ENCODE measurements at regions not wholly inside any gene's neighbourhood (a gene's known extent, or its start where the extent isn't known, plus 50 kb on each side); places are given as distances from the start of the nearest gene placed in this dataset.
"Not testable (repeated sequence)": the region's sequence is repeated elsewhere in the genome, so short reads cannot be mapped to it uniquely, and the experiment has no call there.

DNA sequence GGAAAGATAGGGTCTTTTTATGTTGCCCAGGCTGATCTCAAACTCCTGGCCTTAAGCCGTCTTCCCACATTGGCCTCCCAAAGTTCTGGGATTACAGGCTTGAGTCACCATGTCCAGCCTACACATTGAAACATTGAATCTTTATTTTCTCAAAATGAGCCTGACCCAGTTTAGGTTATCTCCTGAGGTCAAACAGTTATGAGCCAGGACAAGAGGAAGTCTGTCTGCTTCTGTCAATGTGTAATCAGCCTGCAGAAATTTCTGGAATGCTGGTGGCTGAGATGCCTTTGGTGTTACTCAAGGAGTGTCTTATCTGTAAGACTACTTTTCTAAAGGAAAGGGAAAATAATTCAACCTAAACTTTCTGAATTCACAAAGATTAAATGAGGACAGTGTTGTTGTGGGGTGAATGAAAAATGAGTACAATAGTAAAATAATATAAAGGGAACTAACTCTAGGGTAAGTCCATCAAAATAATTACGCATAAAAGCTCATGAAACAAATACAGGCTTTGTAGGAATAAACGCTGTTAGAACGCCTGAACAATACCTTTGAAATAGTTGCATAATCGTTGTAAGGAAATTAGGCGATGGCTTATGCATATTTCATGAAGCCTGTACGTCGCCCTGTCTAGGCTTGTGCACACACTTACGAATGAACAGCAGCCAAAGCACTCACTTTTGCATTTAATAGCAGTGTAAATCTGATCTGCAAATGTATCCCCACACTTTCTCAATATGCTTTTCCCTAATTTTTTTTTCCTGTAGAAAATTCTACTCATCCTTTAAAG, 260.8 kb downstream of the RDH14 start:
- Mint-ChIP-seq H3K27me3 (no peaks in the 10 kb centered on the region), H3K4me1 (no peaks in the 10 kb centered on the region), H3K27ac (no peak overlapping the region), H3K4me3 (no peak overlapping the region), H3K36me3 (ENCODE audit: low read depth) (no peaks in the 10 kb centered on the region)
- DNase-seq (no peak), ATAC-seq (no peak)
- no peaks in the 10 kb centered on the region for H3K9me3 ChIP-seq (ENCODE audit: control insufficient read depth, low read length, poor library complexity, severe bottlenecking)

DNA sequence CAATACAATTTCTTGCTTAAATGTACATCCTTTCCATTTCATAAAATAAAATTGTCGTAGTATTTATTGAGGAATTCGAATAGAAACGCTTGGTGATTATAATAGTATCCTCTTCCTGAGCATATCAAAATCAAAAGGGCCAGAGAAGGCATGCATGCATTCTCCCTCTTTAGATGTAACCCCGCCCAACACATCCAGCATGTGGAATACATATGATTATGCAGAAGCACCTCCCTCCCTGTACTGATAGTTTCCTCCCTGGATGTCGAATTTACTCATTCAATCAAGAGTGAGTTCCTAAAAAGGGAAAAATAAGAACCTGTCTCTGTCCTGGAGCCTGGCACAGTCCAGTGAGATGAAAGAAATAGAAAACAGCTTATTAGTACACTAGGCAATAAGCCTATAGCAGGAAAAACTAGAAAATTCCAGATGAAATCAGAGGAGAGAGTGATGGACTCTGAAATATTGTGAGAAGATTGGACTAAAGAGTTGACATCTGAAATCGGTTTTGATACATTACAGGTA, 262.9 kb downstream of the RDH14 start:
- Mint-ChIP-seq H3K27ac (no peak overlapping the region), H3K4me3 (no peak overlapping the region), H3K36me3 (ENCODE audit: low read depth) (no peaks in the 10 kb centered on the region), H3K27me3 (no peaks in the 10 kb centered on the region), H3K4me1 (no peaks in the 10 kb centered on the region)
- ATAC-seq (no peak), DNase-seq (no peak)
- H3K9me3 ChIP-seq (ENCODE audit: control insufficient read depth, low read length, poor library complexity, severe bottlenecking) = no peaks in the 10 kb centered on the region

DNA sequence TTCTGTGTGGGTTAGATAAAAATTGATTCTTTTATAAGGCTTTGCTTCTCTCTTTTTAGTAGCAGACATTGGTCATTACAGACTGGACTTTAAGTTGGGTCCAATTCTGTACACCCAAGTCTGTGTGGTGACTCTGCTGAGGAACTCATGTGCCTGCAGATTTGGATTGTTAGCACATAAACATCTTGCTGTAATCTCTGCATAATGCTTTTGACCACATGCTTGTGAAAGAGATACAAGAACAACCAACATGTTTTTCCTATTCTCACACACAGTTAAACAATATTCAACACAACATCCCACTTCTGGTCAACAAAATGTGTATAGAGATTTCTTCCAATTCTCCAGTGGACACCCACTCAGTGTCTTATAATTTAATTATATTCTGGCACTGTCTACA, 270.1 kb downstream of the RDH14 start:
- DNase-seq = no peak
- H3K36me3 Mint-ChIP-seq (ENCODE audit: low read depth) = no peaks in the 10 kb centered on the region
- H3K9me3 ChIP-seq (ENCODE audit: control insufficient read depth, low read length, poor library complexity, severe bottlenecking) = no peaks in the 10 kb centered on the region
- H3K4me1 Mint-ChIP-seq = no peaks in the 10 kb centered on the region
- H3K4me3 Mint-ChIP-seq = no peak overlapping the region
- ATAC-seq = no peak
- H3K27me3 Mint-ChIP-seq = no peaks in the 10 kb centered on the region
- no peak overlapping the region for H3K27ac Mint-ChIP-seq

DNA sequence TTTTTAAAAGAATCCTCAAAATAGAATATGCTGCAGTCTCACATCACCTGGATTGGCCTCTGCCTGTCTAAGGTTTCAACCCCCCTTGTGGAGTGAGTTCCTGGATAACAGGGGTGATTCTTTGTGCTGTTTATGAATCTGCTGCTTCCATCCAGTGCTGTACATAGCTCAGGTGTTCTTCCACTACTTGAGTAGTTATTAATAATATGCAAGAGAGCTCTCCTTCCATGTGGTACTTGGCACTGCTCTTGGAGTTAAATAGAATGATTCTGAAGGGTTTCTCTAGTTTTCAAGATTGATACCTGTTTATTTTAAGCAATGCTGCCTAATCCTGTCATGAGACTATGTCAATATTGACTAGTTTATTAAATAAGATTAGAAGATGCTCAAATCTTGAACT, 273.6 kb downstream of the RDH14 start:
- ATAC-seq (no peak), DNase-seq (no peak)
- Mint-ChIP-seq H3K36me3 (ENCODE audit: low read depth) (no peaks in the 10 kb centered on the region), H3K27ac (no peak overlapping the region), H3K4me1 (no peaks in the 10 kb centered on the region), H3K4me3 (no peak overlapping the region), H3K27me3 (no peaks in the 10 kb centered on the region)
- no peaks in the 10 kb centered on the region for H3K9me3 ChIP-seq (ENCODE audit: control insufficient read depth, low read length, poor library complexity, severe bottlenecking)

DNA sequence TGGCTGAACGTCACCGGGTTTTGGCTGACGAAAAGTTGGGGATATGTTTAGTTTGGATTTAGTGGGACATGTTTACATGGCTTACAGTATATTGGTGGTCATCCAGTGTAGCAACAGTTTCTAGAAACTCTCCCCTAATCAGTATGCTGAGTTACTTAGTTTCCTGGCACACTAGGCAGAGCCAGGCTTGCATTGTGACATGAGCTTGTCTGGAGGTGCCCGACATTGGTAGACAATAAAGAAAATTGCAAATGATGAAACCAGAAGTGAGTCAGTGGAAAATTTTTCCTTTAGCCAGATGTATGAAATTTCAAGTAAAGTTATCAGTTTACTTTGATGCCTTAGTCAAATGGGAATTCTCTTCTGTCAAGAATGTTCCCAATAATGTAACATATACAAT, 276.1 kb downstream of the RDH14 start:
- no peak overlapping the region for H3K27ac Mint-ChIP-seq
- H3K4me1 Mint-ChIP-seq = no peaks in the 10 kb centered on the region
- no peaks in the 10 kb centered on the region for H3K36me3 Mint-ChIP-seq (ENCODE audit: low read depth)
- ATAC-seq (no peak), DNase-seq (no peak)
- no peak overlapping the region for H3K4me3 Mint-ChIP-seq
- peaks cover 15% of the 10 kb centered on the region for H3K27me3 Mint-ChIP-seq
- no peaks in the 10 kb centered on the region for H3K9me3 ChIP-seq (ENCODE audit: control insufficient read depth, low read length, poor library complexity, severe bottlenecking)

DNA sequence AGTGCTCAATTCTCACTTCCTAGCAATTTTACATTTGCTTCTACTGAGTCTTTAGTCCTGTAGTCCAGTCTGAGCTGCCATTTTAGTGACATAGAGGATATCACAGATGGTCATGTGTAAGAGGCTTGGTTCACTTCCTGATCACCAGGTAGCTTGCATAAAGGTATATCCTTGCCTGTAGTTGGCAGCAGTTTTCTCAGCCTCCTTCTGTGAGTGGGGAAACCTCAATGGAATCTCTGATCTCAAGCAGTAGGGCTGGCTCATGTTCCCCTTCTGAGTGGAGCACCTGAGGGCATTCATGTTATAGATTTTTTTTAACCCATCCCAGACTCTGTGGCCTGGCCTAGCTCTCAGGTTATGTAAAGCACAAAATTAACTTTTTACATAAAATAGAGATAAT, 278.4 kb downstream of the RDH14 start:
- Mint-ChIP-seq H3K4me1 (no peaks in the 10 kb centered on the region), H3K36me3 (ENCODE audit: low read depth) (no peaks in the 10 kb centered on the region), H3K4me3 (no peak overlapping the region), H3K27me3 (peaks cover 15% of the 10 kb centered on the region), H3K27ac (no peak overlapping the region)
- DNase-seq (no peak), ATAC-seq (no peak)
- H3K9me3 ChIP-seq (ENCODE audit: control insufficient read depth, low read length, poor library complexity, severe bottlenecking) = no peaks in the 10 kb centered on the region

GRCh38 chr2:18276583-18277075, 283.8 kb downstream of the RDH14 start:
- DNase-seq = no peak

DNA sequence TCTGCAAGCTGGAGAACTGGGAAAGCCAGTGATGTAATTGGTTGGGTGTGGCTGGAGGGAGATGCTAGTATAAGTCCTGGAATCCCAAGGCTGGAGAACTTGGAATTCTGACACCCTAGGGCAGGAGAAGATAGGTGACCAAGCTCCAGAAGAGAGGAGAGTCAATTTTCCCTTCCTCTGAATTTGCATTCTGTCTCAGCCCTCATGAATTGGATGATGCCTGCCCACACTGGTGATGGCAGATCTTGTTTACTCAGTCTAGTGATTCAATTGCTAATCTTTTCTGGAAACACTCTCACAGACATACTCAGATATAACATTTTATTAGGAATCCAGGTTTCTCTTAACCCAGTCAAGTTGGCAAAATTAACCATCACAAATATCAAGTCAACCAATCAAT, 287.2 kb downstream of the RDH14 start:
- H3K27ac Mint-ChIP-seq = no peak overlapping the region
- H3K4me1 Mint-ChIP-seq = no peaks in the 10 kb centered on the region
- ATAC-seq (no peak), DNase-seq (no peak)
- H3K4me3 Mint-ChIP-seq = no peak overlapping the region
- no peaks in the 10 kb centered on the region for H3K27me3 Mint-ChIP-seq
- H3K9me3 ChIP-seq (ENCODE audit: control insufficient read depth, low read length, poor library complexity, severe bottlenecking) = no peaks in the 10 kb centered on the region
- no peaks in the 10 kb centered on the region for H3K36me3 Mint-ChIP-seq (ENCODE audit: low read depth)

More at GRCh38 chr2:18276583-18277075, 283.8 kb downstream of the RDH14 start:
- peaks cover 15% of the 10 kb centered on the region for H3K27me3 Mint-ChIP-seq
- no peaks in the 10 kb centered on the region for H3K4me1 Mint-ChIP-seq
- no peak overlapping the region for H3K4me3 Mint-ChIP-seq
- no peaks in the 10 kb centered on the region for H3K9me3 ChIP-seq (ENCODE audit: control insufficient read depth, low read length, poor library complexity, severe bottlenecking)
- no peak for ATAC-seq
- no peaks in the 10 kb centered on the region for H3K36me3 Mint-ChIP-seq (ENCODE audit: low read depth)
- no peak overlapping the region for H3K27ac Mint-ChIP-seq

DNA sequence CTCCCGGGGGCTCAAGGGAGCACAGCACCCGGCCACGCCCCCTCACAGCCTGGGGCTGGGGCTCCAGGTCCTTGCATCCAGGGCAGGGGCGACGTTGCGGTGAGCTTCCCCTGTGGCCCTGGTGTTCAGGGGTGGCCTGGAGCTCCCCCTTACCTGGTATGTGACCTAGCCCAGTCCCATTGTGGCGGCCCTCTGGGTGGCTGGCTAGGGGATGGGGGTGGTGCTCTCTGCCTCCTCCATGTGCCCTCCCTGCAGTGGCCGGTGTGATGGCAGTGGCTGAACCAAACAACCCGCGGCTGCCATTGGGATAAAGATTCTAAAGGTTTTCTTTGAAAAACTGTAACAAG, 288.3 kb downstream of the RDH14 start:
- no peak for ATAC-seq
- Mint-ChIP-seq H3K4me1 (no peaks in the 10 kb centered on the region), H3K36me3 (ENCODE audit: low read depth) (no peaks in the 10 kb centered on the region), H3K27me3 (no peaks in the 10 kb centered on the region), H3K4me3 (no peak overlapping the region), H3K27ac (no peak overlapping the region)
- H3K9me3 ChIP-seq (ENCODE audit: control insufficient read depth, low read length, poor library complexity, severe bottlenecking) = no peaks in the 10 kb centered on the region
- no peak for DNase-seq

GRCh38 chr2:18271370-18272147, 288.9 kb downstream of the RDH14 start:
- DNase-seq (no peak), ATAC-seq (no peak)
- Mint-ChIP-seq H3K27ac (no peak overlapping the region), H3K36me3 (ENCODE audit: low read depth) (no peaks in the 10 kb centered on the region), H3K4me3 (no peak overlapping the region), H3K4me1 (no peaks in the 10 kb centered on the region), H3K27me3 (no peaks in the 10 kb centered on the region)
- no peaks in the 10 kb centered on the region for H3K9me3 ChIP-seq (ENCODE audit: control insufficient read depth, low read length, poor library complexity, severe bottlenecking)

- no peaks in the 10 kb centered on the region for H3K36me3 Mint-ChIP-seq (ENCODE audit: low read depth)
- no peaks in the 10 kb centered on the region for H3K27me3 Mint-ChIP-seq
- ATAC-seq (no peak), DNase-seq (no peak)
- no peak overlapping the region for H3K27ac Mint-ChIP-seq
- no peak overlapping the region for H3K4me3 Mint-ChIP-seq
- H3K9me3 ChIP-seq (ENCODE audit: control insufficient read depth, low read length, poor library complexity, severe bottlenecking) = no peaks in the 10 kb centered on the region
- H3K4me1 Mint-ChIP-seq = no peaks in the 10 kb centered on the region
These were observed 292.1 kb downstream of the RDH14 start for GRCh38 chr2:18268400-18268799.

DNA sequence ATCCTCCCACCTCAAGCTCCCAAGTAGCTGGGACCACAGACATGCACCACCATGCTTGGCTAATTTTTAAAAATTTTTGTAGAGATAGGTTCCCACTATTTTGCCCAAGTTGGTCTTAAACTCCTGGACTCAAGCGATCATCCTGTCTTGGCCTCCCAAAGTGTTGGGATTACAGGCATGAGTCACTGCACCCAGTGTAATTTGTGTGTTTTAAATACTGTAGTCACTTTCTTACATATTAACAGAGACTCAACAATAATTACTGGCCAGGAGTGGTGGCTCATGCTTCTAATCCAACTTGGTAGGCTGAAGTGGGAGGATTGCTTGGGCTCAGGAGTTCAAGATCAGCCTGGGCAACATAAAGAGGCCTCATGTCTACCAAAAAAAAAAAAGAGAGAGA, 293.0 kb downstream of the RDH14 start:
- Mint-ChIP-seq H3K27me3 (no peaks in the 10 kb centered on the region), H3K36me3 (ENCODE audit: low read depth) (no peaks in the 10 kb centered on the region), H3K4me3 (no peak overlapping the region), H3K4me1 (no peaks in the 10 kb centered on the region), H3K27ac (no peak overlapping the region)
- H3K9me3 ChIP-seq (ENCODE audit: control insufficient read depth, low read length, poor library complexity, severe bottlenecking) = no peaks in the 10 kb centered on the region
- ATAC-seq (no peak), DNase-seq (no peak)

DNA sequence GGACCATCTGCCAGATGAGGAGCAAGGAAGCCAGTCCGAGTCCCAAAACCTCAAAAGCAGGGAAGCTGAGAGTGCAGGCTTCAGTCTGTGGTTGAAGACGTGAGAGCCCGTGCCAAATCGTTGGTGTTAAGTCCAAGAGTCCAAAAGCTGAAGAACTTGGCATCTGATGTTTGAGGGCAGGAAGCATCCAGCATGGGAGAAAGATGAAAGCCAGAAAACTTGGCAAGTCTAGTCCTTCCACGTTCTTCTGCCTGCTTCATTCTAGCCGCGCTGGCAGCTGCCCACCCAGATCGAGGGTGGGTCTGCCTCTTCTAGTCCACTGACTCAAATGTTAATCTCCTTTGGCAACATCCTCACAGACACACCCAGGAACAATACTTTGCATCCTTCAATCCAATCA, 293.8 kb downstream of the RDH14 start:
- H3K27ac Mint-ChIP-seq; H3K9me3 ChIP-seq (ENCODE audit: control insufficient read depth, low read length, poor library complexity, severe bottlenecking); H3K4me1 Mint-ChIP-seq; H3K27me3 Mint-ChIP-seq; H3K4me3 Mint-ChIP-seq; H3K36me3 Mint-ChIP-seq (ENCODE audit: low read depth); ATAC-seq; DNase-seq: not testable (repeated sequence)

Measured in T-helper 17 cell (primary cell).